Renal cortex interstitium (tissue), 11 donors: ENCODE measurements at regions not wholly inside any gene's neighbourhood (a gene's known extent, or its start where the extent isn't known, plus 50 kb on each side); places are given as distances from the start of the nearest gene placed in this dataset.
"Not testable (repeated sequence)": the region's sequence is repeated elsewhere in the genome, so short reads cannot be mapped to it uniquely, and the experiment has no call there.

Source experiments
- DNase-seq, 11 donors: peaks; one replicate each; pipeline ENCODE4 v3.0.0-alpha.2; 2013; ENCODE audit warnings: low read depth in 9 of 11, low spot score in 4 of 11; ENCODE audit errors: extremely low read depth in 1 of 11

DNA sequence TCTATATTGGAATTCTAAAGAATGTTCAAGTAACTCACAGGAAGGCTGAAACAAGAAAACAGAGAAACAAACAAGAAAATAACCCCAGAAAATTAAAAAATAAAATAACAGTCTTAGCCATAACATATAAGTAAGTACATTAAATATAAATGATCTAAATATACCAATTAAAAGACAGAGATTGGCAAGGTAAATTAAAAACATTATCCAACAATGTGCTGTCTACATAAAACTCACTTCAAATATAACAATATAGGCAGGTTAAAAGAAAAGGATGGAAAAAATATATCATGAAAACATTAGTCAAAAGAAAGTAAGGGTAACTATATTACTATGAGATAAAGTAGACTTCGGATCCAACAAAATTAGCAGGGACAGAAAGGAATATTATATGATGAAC lies 98.1 kb upstream of the NANOS1 start:
- DNase-seq, result no peak

DNA sequence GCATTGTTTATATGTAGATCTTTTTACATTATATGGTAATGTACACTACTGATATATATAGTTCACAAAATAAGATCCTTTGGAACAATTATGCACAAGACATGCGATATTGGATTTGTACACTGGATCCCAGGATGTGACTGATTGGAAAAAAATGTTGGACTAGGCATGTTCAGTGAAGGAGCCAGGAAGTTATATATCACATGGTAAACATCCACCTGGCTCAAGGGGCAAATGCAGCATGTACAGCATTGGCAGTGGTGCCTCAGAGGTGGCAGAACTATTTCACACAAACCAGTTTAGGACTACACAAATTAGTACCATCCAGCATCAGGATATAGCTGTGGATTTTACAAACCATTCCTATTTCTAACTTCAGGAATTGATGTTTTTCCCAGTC lies 97.4 kb upstream of the NANOS1 start:
- not testable (repeated sequence) for DNase-seq

DNA sequence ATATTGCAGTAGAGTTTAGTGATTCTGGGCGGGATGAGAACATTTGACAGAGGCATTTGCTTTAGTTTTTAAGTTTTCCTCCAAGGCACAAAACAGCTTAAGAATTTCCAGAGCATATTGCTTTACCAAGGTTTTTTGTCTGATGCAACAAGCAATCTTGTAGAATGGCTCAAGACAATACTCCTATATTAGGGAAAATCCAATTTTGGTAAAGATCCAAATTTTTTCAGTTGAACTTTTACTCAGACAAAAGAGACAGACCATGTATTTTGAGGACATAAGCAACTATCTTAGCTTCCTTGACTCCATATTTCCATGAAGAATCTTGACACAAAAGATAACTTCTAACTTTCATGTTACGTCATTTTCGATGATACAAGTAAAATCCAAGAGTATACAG lies 92.3 kb upstream of the NANOS1 start:
- DNase-seq, result no peak

DNA sequence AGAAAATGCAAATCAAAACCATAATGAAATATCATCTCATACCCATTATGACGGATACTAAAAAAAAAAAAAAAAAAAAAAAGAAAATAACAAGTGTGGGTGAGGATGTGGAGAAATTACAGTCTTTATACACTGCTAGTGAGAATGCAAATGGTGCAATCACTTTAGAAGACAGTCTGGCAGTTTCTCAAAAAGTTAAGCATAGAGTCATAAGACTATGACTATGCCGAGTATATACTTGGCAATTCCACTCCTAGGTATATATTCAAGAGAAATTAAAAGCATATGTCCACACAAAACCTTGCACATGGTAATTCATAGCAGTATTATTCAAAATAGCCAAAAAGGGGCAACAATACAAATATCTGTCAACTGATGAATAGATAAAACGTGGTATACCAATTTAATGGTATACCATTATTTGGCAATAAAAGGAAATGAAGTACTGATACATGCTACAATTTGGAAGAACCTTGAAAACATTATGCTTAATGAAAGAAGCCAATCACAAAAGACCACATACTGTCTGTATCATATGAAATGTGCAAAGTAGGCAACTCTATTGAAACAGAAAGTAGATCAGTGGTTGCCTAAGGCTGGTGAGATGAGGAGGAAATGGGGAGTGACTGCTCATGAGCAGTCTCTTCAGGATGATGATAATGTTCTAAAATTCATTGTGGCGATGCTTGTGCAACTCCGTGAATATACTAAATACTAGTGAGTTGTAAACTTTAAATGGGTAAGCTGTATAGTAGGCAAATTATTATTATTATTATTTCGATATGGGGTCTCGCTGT lies 90.1 kb upstream of the NANOS1 start:
- DNase-seq, result no peak

DNA sequence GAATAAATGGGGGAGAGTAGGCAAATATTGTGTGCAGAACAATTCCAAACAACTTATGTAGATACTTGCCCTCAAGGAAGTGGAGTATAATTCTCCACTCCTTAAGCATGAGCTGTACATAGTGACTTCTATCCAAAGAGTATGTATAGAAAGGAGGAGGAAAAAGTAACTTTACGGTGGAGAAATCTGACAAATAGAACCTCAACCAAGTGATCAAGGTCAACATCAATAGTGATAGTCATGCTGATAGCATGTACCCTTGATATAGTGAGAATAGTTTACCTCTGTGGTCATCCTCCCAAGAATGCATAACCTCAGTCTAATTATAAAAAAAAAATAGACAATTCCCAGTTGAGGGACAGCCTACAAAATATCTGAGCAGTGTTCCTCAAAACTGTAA lies 89.1 kb upstream of the NANOS1 start:
- no peak for DNase-seq

DNA sequence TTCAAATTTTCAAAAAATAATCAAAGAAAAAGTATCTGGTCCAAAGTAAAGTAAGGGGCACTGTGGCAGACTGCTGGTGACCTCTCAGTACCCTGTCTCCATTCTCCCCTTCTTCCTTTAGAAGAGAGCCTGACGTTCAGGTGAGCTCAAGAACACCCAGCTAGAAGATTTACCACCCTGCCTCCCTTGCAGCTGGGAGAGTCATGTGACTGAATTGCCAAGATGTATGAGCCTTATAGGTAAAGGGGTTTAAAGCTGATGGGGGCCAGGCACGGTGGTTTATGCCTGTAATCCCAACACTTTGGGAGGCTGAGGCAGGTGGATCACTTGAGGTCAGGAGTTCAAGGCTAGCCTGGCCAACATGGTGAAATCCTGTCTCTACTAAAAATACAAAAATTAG lies 86.3 kb upstream of the NANOS1 start:
- DNase-seq, result no peak

DNA sequence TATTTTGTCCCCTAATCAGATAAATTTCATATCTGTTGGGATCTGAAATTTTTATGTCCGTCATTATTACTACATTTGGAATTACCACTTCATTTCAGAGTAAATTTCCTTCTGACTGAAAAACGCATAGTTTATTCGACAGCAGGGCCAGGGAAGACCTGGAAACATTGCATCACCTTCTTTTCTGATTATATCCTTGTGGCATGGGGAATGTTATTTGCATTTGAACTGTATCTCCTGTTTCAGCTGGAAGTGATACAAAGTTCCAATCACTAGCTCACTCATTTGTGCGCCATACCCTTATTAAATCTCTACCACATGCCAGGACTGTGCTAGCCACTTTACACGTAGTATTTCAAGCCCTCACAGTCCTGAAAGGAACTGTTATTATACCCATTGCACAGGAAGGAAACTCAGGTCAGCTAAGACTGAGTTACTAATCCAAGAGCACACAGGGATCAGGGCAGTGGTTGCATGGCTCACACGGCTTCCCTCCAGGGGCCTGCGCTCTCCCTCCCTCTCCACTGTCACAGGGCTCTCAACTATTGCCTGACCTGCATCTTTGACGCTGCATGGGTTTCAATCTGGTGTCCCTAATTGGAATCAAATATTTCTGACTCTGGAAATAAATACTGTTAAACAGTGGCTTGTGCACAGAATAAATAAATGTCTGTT lies 84.4 kb upstream of the NANOS1 start:
- DNase-seq, result no peak

DNA sequence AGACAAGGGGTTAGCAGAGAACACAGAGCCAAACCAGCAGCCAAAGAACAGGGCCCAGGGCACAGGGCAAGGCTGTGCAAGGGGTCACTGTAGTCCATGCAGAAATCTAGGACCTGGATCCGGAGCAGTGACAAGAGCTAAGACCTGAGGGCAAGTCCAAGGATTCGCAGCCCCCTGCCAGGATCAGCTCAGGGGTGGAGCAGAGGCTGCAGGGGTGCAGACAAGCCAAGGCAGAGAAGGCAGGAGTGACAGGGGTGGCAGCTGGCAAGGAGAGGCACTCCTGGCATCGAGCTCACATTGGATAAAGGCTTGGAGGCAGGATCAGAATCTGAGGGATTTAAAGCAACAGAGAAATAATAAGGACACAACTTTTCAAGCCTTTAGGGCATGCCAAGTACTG lies 80.7 kb upstream of the NANOS1 start:
- DNase-seq, result no peak

DNA sequence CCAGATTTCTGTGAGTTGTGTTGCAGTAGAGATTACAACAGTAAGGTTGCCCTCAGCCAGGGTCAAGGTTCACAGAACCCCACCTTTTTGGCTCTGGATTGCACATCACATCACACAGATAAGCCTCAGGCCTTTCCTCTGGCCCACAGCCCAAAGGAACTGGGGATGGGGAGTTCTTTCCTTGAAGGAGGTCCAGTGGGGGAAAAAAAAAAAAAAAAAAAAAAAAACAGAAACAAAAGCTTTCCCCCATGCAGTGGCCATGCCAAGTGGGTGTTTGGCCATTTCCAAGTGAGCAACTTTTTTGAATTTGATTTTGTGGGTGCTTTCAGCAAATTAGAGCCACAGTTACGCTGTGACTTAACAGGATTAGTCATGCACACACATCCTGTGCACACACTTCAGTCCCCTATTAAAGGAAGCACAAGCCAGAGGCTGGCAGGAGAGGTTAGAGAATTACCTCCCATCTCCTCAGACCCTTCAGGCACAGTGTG lies 79.3 kb upstream of the NANOS1 start:
- DNase-seq, result no peak

DNA sequence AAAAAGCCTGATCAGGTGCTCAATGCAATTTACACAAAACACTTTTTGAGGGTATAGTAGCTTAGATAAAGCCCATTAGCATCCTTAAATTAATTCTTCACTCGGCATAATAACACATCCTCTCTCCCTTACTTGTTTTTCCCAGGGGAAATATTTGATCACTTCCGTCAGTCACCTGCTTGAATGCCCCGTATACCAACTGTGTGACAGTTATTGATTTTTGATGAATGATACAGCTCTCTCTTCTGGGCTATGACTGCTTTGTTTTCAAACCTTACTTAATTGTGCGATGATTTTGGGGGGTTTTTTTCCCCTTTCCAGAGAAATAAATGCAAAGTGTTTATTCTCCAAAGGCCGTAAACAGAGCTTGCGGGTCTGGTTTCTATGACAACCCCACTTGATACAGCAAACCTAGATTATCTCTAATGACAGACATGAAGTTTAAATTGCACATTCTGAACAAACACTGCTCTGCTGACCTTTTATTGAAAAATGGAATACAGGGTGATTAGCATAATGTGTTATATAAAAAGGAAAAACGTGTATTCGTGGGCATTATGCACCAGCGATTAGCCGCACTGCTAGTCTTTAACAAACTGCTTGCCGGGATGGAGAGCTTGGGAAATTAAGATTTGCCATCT lies 78.4 kb upstream of the NANOS1 start:
- DNase-seq, result no peak

DNA sequence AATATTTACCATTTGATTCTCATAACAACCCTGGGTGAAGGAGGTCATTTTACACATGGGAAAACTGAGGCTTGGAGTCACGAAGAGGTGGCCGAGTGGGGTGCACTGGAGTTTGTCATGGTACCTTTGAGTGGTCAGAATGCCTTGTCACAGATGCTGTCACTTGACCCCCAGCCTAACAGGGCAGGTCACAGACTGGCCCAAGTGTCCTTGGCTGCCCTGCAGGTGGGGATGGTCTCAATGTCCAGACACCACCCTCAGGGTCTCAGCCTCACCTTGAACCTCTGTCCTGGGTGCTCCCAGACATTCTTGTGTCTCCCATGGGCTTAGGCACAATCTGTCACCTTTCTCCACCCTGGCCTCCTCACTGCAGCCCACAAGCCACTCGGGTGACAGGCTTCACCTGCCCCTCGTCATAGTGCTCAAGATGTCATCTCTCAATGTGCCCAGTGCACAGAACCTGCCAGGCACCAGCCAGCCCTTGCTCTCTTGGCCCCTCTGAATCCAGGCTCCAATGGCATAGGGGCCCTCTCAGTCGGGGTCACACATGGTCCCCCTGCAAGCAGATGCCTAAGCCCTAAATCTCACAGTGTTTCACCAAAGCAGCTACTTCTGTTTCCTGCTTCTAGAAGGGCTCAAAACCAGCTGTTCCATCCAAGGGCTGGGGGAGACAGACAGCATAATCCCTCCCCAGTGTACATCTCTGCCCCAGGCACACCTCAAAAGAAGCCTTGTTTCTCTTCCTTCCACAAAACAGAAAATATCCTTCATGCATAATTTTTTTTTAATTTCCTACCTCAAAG lies 76.8 kb upstream of the NANOS1 start:
- no peak for DNase-seq

DNA sequence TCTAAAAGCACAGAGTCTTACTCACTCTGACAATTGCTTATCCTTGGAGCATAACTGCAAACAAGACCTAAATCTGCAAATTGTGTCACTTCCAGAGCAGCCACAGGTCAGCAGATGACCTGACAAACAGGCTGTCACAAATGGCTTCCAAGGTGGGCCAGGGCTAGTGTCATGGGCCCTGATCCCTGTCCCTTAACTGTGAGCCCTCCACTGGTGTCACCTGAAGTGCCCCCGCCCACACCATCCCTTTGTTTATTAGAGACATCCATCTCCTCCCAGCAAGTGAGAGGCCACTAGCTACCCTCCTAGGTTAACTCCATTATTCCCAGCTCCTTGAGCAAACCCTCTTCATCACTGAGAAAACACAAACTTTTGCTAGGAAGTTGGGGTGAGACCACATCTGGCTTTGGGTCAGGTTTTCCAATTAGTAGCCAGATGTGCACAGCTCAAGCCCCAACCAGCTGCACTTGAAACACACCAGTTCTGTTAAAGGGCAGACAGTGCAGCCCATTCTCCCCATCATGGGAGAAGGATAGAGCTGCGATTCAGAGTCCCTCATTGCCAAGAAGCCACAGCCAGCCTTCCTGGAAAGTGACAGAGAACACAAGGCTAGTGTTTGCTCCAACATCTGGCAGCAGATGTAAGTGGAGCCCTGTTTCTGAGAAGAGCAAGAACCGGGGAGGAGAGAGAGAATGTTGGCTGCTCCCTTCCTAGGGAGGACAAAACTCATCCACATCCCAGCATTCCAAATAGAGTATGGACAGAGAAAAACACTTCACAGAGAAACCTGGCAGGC lies 75.7 kb upstream of the NANOS1 start:
- no peak for DNase-seq

DNA sequence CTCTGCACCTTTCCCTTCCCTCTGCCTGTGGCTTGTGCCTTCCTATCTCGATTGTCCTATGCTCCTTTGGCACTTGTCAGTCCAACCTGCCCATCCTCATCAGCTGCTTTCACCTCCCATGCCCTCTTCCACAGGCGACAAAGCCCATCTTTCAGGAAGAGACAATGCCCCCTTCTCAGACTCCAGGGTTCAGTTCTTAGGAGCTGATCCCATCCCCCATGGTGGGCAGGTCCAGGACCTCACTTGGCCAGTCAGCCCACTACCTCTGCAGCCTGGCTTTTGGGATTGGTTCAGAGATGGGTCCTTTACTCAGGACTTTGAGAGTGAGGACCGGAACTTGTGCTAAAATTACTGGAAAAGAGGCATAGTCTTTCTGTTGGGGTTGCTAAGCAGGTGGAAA lies 74.0 kb upstream of the NANOS1 start:
- no peak for DNase-seq

DNA sequence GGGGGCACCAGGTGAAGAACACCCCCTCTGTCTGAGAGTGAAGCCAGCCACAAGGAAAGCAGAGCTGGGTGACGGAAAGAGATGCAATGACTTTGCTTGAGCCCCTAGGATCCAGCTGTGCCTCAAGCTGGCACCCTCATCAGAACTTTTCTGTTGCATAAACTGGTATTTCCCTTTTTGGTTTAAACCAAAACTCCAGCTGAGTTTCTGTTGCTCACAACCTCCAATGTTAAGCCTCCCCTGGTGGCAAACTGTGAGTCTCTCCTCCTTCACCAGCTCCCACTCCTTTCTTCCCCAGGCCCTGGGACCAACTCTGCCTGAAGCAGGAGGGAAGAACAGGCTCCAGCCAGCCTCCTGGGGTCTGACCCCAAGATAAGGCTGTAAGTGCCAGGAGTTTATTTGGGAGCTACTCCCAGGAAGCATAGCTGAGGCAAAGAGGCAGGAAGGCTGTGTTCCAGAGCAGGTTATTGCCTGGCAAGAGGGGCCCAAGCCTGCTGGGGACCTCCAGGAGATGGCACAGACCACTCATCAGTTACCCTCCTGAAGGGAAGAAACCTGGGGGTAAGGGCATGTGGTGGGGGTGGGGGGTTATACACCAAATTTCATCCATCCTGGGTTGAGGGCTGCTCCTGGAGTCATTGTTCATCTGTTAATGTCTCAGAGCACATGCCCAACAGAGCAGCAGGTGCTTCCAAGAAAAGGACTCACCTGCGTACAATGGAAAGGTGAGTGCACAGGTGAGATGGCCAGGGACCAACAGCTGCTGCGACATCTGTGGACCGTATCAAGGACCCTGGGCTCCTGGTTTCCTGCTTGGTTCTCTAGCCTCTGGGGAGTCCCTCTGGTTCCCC lies 73.3 kb upstream of the NANOS1 start:
- no peak for DNase-seq

DNA sequence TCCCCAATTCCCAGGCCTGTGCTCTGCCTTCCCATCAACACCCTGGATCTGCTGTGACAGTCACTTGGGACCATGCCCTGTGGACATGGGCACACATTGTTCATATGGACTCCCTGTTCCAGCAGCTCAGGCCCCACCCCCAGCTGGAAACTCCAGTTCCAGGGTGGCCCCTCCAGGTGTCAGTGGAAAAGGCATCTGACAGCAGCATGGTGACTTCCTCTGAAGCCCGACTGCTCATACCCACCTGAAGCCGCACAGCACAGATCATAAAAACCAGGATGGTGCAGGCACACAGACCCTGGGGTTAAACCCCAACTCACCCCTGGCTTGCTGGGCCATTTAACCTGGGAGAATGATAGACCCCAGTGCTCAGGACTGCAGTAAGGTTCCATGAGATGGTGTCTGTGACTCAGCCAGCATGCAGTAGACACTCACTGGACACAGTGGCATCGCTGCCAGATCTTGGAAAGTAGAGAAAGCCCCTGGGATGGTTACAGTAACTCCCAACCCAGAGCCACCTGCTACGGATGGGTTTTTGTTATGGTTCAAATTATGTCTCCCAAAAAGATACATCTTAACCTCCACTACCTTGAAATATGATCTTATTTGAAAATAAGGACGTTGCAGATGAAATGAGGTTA lies 72.6 kb upstream of the NANOS1 start:
- no peak for DNase-seq

DNA sequence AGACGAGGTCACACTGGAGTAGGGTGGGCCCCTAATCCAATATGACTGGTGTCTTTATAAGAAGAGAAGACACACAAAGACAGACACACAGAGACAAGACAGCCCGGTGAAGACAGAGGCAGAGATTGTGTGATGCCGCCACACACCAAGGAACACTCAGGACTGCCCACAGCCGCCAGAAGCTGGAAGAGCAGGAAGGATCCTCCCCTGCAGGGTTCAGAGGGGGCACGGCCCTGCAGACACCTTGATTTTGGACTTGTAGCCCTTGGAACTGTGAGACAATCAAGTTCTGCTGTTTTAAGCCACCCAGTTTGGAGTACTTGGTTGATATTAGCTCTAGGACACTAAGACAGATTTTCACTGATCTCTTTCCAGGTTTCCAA lies 72.1 kb upstream of the NANOS1 start:
- no peak for DNase-seq

DNA sequence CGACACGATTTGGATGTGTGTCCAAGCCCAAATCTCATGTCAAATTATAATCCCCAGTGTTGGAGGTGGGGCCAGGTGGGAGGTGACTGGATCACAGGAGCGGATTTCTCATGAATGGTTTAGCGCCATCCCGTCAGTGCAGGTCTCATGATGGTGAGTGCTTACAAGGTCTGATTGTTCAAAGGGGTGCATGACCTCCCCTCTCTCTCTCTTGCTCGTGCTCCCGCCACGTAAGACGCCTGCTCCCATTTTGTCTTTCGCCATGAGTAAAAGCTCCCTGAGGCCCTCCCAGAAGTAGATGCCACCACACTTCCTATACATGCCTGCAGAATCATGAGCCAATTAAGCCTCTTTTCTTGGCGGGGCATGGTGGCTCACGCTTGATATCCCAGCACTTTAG lies 71.5 kb upstream of the NANOS1 start:
- no peak for DNase-seq
